GM20000 (cell line): ENCODE measurements at regions not wholly inside any gene's neighbourhood (a gene's known extent, or its start where the extent isn't known, plus 50 kb on each side); places are given as distances from the start of the nearest gene placed in this dataset.

Experiments
- DNase-seq: peaks from one replicate; pipeline ENCODE4 v3.0.0; 2012; ENCODE audit warnings: low spot score
- CTCF ChIP-seq: IDR thresholded peaks from 2 replicates; pipeline ENCODE4 v1.5.1; 2012; ENCODE audit warnings: mild to moderate bottlenecking, control low read depth; ENCODE audit errors: extremely low read depth, missing control alignments

GRCh38 chr3:23754215-23754614 is 51.5 kb upstream of the UBE2E1 start:
- DNase-seq: no peak
- no peak for TF ChIP-seq CTCF
